ENCODE measurements at regions not wholly inside any gene's neighbourhood (a gene's known extent, or its start where the extent isn't known, plus 50 kb on each side); places are given as distances from the start of the nearest gene placed in this dataset.

- TF ChIP-seq CTCF (IDR thresholded peaks at IDR 0.05) (no peak), POLR2A (IDR thresholded peaks at IDR 0.05) (no peak), EP300 (IDR thresholded peaks at IDR 0.05) (no peak)
Observed at GRCh38 chr4:184950117-184950830, 68.0 kb upstream of the HELT start.
